Lower lobe of right lung (tissue), 2 donors: ENCODE measurements at regions not wholly inside any gene's neighbourhood (a gene's known extent, or its start where the extent isn't known, plus 50 kb on each side); places are given as distances from the start of the nearest gene placed in this dataset.

Experiments
- ATAC-seq, 2 donors: fragments of 200-7000 bp; cut with Tn5 transposase; one replicate each; pipeline ENCODE4 v1.9.1; 2020 to 2022; ENCODE audit warnings: mild to moderate bottlenecking in 2 of 2, moderate library complexity in 2 of 2
- DNase-seq: peaks from one replicate; pipeline ENCODE4 v3.0.0-alpha.2; 2020
- H3K27ac ChIP-seq: fragments of 200-600 bp; one replicate; pipeline ENCODE4 v1.8.0; 2022
- H3K27me3 ChIP-seq: fragments of 200-600 bp; one replicate; pipeline ENCODE4 v1.8.0; 2022; ENCODE audit warnings: low read depth
- H3K36me3 ChIP-seq: fragments of 200-600 bp; one replicate; pipeline ENCODE4 v1.8.0; 2022; ENCODE audit warnings: mild to moderate bottlenecking
- H3K4me1 ChIP-seq: fragments of 200-600 bp; one replicate; pipeline ENCODE4 v1.8.0; 2022
- H3K4me3 ChIP-seq: fragments of 200-600 bp; one replicate; pipeline ENCODE4 v1.8.0; 2022; ENCODE audit warnings: mild to moderate bottlenecking
- H3K9me3 ChIP-seq: fragments of 200-600 bp; one replicate; pipeline ENCODE4 v1.8.0; 2022
- CTCF ChIP-seq: fragments of 200-600 bp; IDR thresholded peaks from one replicate; pipeline ENCODE4 v1.8.0; 2022; ENCODE audit warnings: antibody characterized with exemption, mild to moderate bottlenecking
- intact Hi-C: fragments of 100-400 bp; cut with DNase I; formaldehyde crosslinking; loops from one replicate; pipeline ENCODE4 v1.11.0; 2022
- donor health status: DM: no; HTN: yes; CAD: no; lungs with severe emphysema.

- H3K36me3 ChIP-seq = no peaks in the 10 kb centered on the region
- H3K4me1 ChIP-seq = peaks cover 24% of the 10 kb centered on the region
- no peak overlapping the region for H3K4me3 ChIP-seq
- DNase-seq = no peak
- no peak for ATAC-seq
- no peaks in the 10 kb centered on the region for H3K9me3 ChIP-seq
- peak overlapping the region; percentile 97 for H3K27ac ChIP-seq
- no peaks in the 10 kb centered on the region for H3K27me3 ChIP-seq
- no peak for TF ChIP-seq CTCF
- intact Hi-C loops = no loop called here
Measured at GRCh38 chr10:30782157-30782536, 152.6 kb upstream of the LYZL2 start.

GRCh38 chr10:30781670-30782121, 152.1 kb upstream of the LYZL2 start:
- intact Hi-C loops = no loop called here
- H3K27ac ChIP-seq = no peak overlapping the region
- ATAC-seq = no peak

GRCh38 chr10:30778769-30779168, 149.2 kb upstream of the LYZL2 start:
- Histone ChIP-seq H3K4me1 (peaks cover 15% of the 10 kb centered on the region), H3K4me3 (no peak overlapping the region), H3K36me3 (no peaks in the 10 kb centered on the region), H3K27ac (no peak overlapping the region), H3K27me3 (no peaks in the 10 kb centered on the region), H3K9me3 (no peaks in the 10 kb centered on the region)
- DNase-seq (no peak), ATAC-seq (no peak)
- intact Hi-C loops = no loop called here
- no peak for TF ChIP-seq CTCF

More at GRCh38 chr10:30781670-30782121, 152.1 kb upstream of the LYZL2 start:
- no peak for TF ChIP-seq CTCF
- H3K36me3 ChIP-seq = no peaks in the 10 kb centered on the region
- H3K4me1 ChIP-seq = peaks cover 24% of the 10 kb centered on the region
- no peaks in the 10 kb centered on the region for H3K9me3 ChIP-seq
- no peak for DNase-seq
- no peaks in the 10 kb centered on the region for H3K27me3 ChIP-seq
- H3K4me3 ChIP-seq = no peak overlapping the region

- no peaks in the 10 kb centered on the region for H3K36me3 ChIP-seq
- no peak overlapping the region for H3K4me3 ChIP-seq
- no peak overlapping the region for H3K27ac ChIP-seq
- H3K27me3 ChIP-seq = no peaks in the 10 kb centered on the region
- H3K4me1 ChIP-seq = no peaks in the 10 kb centered on the region
- ATAC-seq = peak in 1 of 2 donors; percentile 47
- TF ChIP-seq CTCF = no peak
- intact Hi-C loops = no loop called here
- DNase-seq = no peak
- peaks cover 14% of the 10 kb centered on the region for H3K9me3 ChIP-seq
Measured at GRCh38 chr10:30775779-30776591, 146.4 kb upstream of the LYZL2 start.

GRCh38 chr10:30774261-30774660, 144.7 kb upstream of the LYZL2 start:
- Histone ChIP-seq H3K27me3 (no peaks in the 10 kb centered on the region), H3K9me3 (peaks cover 30% of the 10 kb centered on the region), H3K4me1 (no peaks in the 10 kb centered on the region), H3K4me3 (no peak overlapping the region), H3K36me3 (no peaks in the 10 kb centered on the region), H3K27ac (no peak overlapping the region)
- DNase-seq (no peak), ATAC-seq (no peak)
- intact Hi-C loops = no loop called here
- TF ChIP-seq CTCF = no peak
